ENCODE measurements at regions not wholly inside any gene's neighbourhood (a gene's known extent, or its start where the extent isn't known, plus 50 kb on each side); places are given as distances from the start of the nearest gene placed in this dataset.

DNA sequence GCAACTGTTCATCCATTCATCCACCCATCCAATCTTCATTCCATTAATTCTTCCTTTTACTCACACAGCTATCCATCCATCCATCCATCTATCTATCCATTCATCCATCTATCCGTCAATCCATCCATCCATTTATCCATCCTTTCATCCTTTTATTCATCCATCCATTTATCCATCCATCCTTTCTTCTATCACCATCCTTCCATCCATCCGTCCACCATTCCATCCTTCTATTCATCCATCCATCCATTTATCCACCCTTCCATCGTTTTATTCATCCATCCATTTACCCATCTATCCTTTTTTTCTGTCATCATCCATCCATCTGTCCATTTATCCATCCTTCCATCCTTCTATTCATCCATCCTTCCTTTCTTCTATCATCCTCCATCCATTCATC lies 73.0 kb upstream of the FOXF1 start:
- TF ChIP-seq, protein P1, sequence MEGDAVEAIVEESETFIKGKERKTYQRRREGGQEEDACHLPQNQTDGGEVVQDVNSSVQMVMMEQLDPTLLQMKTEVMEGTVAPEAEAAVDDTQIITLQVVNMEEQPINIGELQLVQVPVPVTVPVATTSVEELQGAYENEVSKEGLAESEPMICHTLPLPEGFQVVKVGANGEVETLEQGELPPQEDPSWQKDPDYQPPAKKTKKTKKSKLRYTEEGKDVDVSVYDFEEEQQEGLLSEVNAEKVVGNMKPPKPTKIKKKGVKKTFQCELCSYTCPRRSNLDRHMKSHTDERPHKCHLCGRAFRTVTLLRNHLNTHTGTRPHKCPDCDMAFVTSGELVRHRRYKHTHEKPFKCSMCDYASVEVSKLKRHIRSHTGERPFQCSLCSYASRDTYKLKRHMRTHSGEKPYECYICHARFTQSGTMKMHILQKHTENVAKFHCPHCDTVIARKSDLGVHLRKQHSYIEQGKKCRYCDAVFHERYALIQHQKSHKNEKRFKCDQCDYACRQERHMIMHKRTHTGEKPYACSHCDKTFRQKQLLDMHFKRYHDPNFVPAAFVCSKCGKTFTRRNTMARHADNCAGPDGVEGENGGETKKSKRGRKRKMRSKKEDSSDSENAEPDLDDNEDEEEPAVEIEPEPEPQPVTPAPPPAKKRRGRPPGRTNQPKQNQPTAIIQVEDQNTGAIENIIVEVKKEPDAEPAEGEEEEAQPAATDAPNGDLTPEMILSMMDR (IDR thresholded peaks at IDR 0.05): no peak
- no peak for TF ChIP-seq POLR2A (IDR thresholded peaks at IDR 0.05)
